GM19324 (cell line): ENCODE measurements at regions not wholly inside any gene's neighbourhood (a gene's known extent, or its start where the extent isn't known, plus 50 kb on each side); places are given as distances from the start of the nearest gene placed in this dataset.
"Not testable (repeated sequence)": the region's sequence is repeated elsewhere in the genome, so short reads cannot be mapped to it uniquely, and the experiment has no call there.

ENCODE experiments used
- ATAC-seq: cut with Tn5 transposase; IDR thresholded peaks from one replicate; pipeline ENCODE4 v1.9.1; 2021; ENCODE audit warnings: mild to moderate bottlenecking, moderate library complexity; ENCODE audit not compliant: unreplicated experiment, low FRiP score

DNA sequence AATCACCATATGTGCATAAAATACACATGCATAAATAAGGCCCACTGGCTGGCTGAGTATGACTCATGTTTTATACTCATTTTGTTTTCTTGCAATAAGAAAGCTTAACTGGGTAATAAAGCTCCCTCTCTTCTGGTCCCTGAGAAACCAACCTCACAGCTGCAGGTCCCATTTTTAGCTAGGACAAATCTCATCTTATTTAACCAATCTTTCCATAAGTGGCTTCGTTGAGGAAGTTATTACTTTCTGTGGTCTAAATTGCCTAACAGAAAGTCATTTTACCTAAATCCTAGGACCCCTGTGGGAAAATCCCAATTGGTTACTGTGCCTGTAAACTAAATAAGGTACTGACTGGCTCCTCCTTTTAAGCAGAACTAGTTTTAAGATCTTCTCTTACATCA is 232.8 kb upstream of the FBXO33 start:
- no peak for ATAC-seq

DNA sequence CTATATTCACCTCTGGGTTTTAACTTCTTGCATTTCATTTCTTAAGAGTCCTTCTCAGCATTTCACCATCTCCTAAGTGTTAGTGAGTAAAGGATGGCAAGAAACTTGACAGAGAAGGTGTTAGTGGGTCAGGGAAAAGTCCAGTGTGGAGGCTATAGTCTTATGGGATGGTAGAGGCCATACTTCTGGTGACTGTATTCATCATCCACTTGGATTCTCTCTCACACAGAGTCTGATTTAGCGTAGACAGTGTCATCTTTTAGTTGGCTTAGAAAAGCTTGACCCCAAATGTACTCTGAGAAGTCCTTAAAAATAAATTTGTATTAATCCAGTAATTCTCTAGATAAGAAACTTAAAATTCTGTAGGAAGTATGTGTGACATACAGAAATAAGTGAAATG is 232.4 kb upstream of the FBXO33 start:
- no peak for ATAC-seq

DNA sequence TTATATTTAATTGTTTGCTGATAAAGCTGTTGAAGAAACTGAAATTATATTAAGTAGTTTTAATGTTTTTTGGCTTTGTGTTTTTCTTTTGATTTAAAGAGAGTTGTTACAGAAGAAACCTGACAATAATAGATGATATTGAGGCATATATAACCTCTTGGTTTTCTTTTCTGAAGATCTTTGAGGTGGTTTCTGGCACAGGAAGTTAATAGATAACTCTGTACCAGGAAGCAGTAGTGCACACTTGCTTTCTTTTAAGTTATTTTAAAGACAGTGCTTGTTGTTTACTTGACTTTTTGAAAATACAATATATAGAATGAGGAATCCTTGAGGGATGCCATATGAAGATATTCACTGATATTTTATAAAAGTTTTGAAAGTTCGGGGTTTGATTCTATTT is 209.0 kb upstream of the FBXO33 start:
- peak; percentile 89 for ATAC-seq

- not testable (repeated sequence) for ATAC-seq
These were observed 206.8 kb upstream of the FBXO33 start for GRCh38 chr14:39639009-39639408.

GRCh38 chr14:39628087-39628486 is 195.9 kb upstream of the FBXO33 start:
- no peak for ATAC-seq

GRCh38 chr14:39626589-39627576 is 194.7 kb upstream of the FBXO33 start:
- no peak for ATAC-seq

GRCh38 chr14:39621678-39622077 is 189.4 kb upstream of the FBXO33 start:
- no peak for ATAC-seq

GRCh38 chr14:39621223-39621622 is 189.0 kb upstream of the FBXO33 start:
- no peak for ATAC-seq

DNA sequence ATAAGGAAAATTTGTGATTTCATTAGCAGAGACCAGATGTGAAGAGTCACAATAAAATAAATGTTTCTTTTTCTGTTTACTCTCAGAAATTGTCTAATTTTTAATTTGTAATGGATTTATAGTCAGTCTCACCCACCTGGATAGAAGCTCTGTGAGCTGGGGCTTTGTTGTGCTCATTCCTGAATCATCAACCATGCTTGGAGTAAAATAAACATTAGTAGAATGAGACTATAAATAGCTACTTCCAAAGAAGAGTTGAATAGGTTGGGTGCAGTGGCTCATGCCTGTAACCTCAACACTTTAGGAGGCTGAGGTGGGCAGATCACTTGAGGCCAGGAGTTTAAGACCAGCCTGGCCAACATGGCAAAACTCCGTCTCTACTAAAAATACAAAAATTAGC is 185.3 kb upstream of the FBXO33 start:
- ATAC-seq = no peak

DNA sequence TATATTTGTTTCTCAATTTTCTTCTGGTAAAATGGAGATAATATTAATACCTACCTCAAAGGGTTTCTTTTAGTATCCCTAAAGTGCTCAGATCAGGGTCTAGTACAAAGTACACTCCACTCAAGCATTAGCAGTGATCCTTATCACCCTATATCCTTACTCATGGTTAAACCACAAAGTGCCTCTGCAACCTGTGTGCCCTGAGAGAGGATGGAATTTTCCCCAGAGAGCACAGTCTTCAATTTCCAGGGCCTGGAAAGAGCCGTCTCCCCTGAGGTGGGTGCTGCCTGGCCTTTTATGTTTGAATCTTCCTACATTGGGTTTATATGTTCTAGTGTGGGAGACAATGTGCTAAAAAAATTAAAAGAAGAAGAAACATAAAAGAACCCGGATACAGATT is 183.1 kb upstream of the FBXO33 start:
- ATAC-seq = no peak

DNA sequence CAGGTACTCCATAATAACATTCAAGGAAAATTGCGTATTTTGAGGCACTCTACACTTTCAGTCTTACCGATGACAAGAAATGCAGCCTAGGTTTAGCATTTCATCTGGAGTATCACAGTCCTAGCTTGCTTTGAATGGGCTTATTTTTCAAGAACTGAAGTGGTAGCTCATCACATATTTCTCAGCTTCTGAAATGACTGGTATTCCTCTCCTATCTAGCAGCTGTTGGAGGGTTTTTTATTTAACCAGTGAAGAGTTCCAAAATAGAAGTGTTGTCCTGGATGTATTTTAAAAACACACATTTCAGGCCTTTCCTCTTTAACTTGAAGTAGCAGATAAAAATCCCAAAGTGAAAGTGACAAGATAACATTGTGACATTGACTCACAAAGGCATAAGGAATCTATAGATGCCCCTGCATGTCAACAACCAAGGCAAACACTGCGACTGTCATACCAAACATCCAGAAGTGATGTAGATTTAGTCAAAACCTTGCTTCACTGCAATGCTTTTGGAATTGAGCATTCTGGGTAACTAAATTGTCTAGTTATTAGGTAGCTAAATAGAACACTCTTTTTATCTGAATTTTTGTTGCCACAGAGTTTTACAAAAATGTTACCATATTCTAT is 182.2 kb upstream of the FBXO33 start:
- ATAC-seq = no peak

DNA sequence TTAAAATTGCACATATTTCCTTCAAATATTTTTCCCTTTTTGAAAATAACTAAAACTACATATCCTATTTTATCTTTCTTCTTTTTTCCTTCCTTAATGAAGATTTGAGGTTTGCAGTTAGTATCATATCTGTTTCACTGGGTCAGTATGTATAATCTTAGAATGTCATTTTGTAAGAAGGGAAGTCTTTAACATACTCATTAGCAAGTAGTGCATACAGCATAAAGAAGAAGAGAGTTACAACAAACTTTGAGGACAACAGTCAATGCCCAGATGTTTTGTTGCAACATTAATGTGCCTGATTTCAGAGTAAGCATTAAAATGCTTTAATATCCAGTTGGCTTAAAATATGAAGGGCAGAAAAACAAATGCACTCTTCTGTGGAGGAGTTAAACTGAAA is 176.9 kb upstream of the FBXO33 start:
- ATAC-seq = no peak

DNA sequence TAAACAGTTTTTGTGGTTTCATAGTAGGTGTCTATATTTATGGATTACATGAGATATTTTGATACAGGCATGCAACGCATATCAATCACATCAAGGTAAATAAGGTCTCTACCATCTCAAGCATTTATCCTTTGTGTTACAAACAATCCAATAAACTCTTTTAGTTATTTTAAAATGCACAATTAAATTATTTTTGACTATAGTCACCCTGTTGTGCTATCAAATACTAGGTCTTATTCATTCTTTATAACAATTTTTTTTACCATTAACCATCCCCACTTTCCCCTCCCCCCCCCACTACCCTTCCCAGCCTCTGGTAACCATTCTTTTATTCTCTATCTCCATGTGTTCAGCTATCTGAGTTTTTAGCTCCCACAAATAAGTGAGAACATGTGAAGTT is 175.7 kb upstream of the FBXO33 start:
- ATAC-seq = no peak

- ATAC-seq = no peak
These were observed 171.7 kb upstream of the FBXO33 start for GRCh38 chr14:39603942-39604341.

GRCh38 chr14:39593377-39593776 is 161.1 kb upstream of the FBXO33 start:
- no peak for ATAC-seq

GRCh38 chr14:39592116-39592789 is 160.0 kb upstream of the FBXO33 start:
- no peak for ATAC-seq

GRCh38 chr14:39589882-39590281 is 157.6 kb upstream of the FBXO33 start:
- not testable (repeated sequence) for ATAC-seq

- no peak for ATAC-seq
These were observed 149.9 kb upstream of the FBXO33 start for GRCh38 chr14:39582028-39582654.

DNA sequence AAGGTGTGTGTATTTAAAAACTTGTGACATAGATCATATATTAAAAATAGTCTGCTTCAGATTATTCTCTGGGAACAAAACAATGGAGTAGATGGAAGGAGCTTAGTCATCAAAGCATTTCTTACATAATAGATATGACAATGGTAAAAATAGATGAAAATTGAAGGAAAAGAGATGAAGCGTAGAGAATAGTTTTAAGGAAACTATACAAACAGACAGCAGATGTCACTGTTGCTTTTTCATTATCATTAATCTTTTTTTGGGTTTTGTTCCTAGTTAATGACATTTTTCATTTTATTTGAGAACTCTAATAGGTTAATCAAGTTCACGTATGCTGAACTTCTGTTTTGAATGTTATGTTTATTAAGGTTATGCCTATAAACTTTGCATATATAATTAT is 149.2 kb upstream of the FBXO33 start:
- ATAC-seq = no peak

DNA sequence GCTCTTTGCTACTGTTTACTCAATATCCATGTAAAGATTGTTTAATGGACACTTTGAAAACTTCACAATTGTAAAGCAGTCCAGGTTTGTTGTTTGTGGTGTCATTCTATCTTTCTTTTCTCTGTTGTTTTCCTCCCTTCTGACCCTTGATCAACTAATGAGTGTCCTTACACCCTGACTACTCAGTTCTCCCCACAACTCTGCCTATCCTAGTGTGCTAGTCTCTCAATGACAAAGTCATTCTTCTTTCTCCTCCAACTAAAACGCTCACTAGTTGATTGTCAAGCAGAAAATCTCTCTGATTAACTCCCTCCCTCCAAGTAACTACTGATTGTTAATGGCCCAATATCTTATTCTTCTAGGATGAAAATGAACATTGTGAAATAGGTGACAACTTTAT is 148.5 kb upstream of the FBXO33 start:
- no peak for ATAC-seq

DNA sequence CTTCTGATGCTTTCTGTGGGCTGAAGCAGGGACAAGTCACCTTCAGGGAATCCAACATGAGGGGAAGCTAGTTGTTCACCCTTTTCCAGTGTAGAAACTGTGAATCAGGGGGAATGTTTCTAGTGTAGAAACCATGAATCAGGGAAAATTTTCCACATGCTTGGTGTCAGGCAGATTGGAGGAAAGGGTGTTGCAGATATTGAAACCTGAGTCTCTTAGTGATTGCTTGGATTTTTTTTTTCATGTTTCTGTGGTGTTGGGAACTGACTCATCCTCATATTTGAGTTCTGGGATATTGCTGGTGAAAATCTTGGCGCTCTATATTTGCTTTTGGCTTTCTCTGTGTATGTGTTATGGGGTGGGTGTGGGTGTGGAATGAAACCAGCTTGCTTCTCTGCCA is 144.5 kb upstream of the FBXO33 start:
- ATAC-seq = no peak
